ELF-1 (cell line): ENCODE measurements at regions not wholly inside any gene's neighbourhood (a gene's known extent, or its start where the extent isn't known, plus 50 kb on each side); places are given as distances from the start of the nearest gene placed in this dataset.

Source experiments
- DNase-seq: peaks from one replicate; pipeline ENCODE4 v3.0.0-alpha.2; 2016; ENCODE audit warnings: low read depth, low spot score

DNA sequence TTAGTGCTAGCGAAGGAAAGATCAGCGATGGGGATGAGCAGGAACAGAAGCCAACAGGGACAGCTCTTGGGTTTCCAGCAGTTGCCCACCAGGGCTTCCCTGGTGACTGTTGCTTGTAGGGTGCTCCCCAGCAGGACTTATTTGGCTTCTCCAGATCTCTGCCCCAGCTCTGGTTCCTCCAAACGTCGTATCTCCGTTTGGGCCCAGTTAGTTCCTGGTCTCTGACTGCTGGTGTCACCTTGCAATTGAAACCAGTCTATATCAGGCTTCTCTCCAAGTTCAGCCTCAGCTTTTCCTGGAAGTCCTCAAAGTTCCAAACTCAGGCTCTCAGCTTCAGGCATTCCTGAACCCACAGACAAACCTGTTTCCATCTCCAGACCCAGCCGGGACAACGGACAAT lies 70.8 kb upstream of the NXT1 start:
- DNase-seq = no peak

DNA sequence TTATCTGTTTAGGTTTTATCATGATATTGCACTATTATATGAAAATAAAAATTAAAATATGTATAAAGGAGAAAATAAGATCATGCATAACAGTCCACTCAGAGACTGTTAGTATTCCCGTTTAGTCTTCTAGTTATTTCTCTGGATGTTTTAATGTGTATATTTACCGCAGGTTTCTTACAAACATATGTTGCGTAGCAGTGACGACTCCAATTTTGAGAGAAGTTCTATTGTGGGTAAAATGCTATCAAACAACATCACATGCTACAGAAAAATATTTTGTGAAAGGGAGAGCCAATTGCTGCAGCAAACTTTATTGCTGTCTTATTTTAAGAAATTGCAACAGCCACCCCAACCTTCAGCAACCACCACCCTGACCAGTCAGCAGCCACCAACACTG lies 72.4 kb upstream of the NXT1 start:
- no peak for DNase-seq

DNA sequence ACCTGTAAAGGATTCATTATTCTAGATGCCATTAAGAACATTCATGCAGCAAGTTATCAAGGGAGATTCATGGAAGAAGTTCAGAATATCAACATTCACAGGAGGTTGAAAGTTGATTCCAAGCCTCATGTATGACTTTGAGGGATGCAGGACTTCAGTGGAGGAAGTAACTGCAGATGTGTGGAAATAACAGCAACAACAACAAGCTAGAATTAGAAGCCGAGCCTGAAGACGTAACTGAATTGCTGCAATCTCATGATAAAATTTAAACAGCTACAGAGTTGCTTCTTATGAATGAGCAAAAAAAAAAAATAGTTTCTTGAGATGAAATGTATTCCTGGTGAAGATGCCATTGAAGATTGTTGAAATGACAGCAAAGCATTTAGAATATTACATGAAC lies 73.3 kb upstream of the NXT1 start:
- DNase-seq = no peak

DNA sequence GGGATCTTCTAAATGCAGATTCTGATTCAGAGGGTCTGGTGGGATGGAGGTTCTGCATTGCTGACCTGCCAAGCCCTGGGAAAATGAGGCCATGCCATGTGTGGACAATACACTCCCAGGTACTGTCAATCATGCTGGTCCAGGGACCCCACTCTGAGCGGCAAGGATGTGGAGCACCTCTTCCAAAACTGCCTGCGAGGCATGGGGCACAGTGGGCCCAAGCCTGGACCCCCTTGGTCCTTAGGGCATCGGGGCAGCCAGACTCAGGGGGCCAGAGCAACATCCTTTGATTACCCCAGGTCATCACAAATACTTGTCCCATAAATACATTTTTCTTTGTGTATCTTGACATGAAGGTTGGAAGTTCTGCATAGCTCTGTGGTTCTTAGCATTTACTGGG lies 76.8 kb upstream of the NXT1 start:
- no peak for DNase-seq

DNA sequence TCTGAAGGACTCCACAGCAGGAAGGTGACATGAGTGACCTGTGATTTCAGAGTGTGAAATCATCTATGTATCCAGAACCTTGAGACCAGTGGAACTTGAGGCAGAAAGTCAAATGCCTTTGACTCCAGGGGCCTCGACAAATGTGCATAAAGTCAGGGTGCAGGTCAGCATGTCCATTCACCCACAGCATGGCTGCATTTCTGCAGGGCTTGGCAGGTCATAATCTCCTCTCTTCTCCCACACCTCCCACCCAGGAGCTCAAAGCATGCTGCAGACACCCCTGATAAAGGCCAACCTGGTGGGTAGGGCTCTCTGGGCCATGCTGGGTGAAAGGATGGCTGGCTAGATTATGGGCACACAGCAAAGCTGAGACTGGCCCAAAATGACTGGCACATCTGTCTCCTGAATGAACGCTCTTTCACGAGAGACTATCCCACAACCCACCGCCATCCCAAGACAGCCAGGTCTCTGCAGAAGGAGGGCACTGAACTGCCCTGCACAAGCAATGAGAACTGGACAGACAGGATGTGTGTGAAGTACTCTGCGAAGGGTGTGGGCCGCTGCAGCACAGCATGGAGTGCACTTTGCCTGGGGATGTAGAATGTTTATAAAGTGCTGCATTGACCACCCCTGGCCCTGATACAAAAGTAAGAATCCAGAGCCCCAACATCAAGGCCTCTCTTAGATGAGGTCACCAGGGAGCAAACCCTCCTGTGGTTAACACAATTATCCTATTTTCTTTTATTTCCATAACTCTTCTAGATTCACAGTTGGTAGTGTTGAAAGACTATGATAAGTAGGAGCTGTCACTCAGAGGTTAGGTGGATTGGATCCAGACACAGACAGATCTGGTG lies 78.2 kb upstream of the NXT1 start:
- no peak for DNase-seq

DNA sequence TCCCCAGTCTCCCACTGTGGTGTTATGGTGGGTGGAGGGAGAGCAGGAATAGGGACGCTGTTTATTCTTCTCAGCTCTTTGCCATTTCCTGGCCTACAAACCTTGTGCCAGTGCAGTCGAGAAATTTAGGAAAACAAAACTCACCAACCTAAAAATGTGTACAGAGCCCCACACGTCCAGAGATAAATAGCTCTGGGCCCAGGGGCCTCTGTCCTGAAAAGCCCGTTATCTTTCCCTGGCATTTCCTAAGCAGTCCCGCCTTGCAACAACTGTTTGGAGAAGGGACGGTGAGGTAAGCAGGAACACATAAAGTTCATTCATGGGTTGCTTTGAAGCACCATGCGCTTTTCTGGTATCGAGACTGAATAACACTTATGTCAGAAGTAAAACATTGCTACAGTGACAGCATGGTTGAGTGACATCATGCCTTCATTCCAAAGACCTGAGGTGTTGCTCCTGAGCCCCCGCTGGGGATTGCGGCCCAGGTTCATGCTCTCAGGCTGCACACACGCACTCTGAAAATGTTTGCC lies 80.1 kb upstream of the NXT1 start:
- DNase-seq = peak; percentile 23

DNA sequence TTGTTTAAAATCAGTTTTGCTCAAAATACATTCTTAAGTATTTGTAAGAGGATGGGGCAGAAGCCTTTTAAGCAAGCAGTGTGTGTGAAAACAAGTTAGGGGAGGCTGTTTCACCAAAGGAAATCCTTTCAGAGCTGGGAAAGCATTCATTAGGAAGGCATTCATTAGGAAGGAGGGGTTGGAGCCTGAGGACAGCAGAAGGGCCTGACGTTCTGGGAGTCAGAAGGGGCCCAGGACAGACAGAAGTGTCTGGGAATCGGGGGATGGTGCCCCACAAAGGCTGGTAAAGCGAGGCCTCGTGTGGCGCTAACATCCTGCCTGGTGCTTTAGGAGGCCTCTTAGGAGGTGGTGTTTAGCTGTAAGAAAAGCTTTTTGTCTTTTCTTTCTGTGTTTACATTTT lies 80.6 kb upstream of the NXT1 start:
- DNase-seq = peak; percentile 25

DNA sequence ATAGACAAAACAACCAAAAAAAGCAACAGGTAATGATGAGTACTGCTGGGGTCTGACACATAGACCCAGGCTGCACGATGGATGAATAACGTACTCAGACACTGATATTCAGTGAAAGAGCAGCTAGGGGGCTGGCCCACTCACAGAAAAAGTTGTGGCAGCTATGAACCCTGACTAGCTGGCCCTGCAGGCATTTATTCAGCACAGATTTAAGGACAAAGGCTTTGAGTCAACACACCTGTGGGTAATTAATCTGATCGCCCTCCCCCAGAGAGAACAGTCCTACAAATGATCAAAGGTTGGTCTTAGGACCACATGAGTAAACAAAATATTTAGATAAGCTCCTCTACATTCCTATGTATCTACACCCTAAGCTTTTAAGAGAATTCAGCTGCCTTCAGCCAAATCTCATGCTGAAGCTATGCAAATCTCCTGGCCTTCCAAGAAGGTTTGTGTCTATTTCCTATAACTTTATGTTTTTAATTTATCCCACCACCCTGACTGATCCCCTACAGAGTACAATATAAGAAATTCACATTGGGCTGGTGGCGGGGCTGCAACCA lies 81.7 kb upstream of the NXT1 start:
- DNase-seq = no peak

DNA sequence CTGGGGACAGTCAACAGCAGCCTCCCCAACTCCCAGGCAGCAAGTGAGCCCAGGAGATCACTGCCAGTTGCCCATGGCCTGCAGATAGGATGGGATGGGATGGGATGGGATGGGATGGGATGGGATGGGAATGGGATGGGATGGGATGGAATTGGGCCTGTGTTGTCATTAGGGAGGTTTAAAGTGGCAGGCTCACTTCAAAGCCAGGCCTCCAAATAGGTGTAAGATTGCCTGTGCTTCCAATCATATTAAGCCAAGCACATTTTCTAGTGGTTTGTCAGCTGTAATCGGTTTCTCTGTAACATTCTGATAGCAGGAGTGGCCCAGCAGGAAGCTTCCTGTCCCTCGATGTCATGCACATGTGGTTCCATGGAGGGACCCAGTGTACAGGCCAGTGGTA lies 82.7 kb upstream of the NXT1 start:
- no peak for DNase-seq

DNA sequence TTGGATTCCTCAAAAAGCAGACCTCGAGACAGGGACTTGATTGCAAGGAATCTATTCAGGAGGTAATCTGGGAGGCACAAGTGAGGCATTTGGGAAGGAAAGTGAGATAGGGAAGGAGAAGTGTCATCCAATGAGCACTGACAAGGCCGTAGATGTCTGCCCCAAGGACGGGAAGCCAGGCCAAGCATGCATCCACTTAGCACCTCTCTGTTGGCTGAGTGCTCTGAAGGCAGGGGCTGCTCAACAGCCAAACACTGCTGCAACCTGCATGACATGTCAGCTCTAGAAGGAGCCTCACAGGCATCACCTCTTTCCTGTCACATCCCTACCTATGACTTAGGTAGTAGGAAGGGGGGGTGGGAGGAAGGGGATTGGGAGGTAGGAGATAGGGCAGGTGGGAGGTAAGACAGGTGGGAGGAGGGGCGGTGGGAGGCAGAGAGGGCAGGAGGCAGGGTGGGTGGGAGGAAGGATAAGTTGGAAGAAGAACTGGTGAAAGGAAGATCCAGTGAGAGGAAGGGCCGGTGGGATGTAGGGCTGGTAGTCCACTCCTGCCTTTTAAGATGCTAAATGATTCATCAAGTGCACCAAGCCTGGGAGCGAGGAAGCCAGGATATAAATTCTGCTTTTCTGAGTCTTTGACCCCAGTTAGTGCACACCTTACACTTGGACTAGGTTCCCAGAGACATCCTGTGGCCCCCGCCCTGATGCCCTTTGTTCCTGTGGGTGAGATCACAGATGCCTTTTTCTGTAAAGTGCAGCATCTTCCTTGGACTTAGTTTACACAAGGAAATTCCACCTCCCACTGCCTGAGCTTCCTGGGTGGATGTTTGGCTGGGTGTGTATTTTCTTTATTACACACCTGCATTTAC lies 83.8 kb upstream of the NXT1 start:
- no peak for DNase-seq

DNA sequence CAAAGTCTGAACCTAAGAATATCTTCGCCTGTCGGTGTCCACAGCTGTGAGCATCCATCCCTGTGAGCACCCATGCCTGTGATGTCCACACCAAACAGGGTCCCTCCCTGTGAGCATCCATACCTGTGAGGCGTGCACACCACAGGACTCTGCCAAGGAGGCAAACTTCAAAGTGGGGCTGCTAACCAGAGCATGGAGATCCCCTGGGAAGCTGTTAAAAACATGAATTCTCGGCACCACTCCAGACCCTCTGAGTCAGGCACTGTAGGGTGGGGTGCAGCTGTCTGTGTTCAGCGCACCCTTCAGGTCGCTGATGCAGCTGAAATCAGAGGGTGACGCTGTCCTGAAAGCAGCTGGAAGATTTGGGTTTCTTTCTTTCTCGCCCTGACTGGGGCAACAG lies 85.4 kb upstream of the NXT1 start:
- no peak for DNase-seq

DNA sequence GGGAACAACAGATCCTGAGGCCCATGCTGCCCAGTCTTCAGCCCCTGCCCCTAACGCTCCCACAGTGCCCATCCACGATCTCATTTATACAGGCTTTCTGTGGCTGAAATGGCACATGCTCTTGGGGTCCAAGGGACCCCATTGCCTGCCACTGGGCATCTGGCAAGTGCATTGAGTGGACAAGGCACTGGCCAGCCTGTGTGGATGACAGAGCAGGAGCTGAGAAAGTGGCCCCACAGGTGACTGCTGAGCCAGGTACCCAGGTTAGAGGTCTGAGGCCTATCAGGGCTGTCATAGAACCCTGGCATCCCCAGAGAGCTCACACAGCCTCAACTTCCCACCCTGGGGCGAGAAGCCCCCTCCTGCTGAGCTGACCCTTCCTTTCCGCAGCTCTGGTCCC lies 86.0 kb upstream of the NXT1 start:
- DNase-seq = no peak

DNA sequence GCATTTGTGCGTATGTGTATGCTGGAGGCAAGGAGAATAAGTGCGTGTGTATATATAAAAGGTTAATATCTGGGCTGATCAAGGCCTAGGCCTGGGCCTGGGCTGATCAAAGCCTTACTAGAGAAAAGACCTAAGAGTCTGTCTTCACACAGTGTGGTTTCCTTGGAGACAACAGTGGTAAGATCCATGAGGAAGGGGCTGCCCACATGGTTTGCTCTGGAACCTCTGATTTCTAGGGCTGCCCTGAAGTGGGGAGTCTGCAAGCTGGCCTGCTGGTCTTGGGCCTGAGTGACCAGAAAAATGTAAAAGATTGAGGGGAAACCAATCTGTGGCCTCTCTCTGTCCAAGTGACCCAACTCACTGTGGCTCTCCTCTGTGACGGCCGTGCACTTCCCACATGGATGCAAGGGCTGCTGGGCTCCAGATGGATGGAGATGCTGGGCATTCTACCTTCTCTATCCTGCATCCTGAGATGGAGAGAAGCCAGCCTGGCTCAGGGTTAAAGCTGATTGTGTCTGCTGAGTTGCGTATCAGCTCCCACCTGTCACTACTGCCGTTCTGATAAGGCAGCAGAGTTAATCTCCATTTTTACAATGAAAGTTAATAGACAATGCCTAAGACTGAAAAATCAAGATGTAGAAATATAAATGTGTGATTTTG lies 90.3 kb upstream of the NXT1 start:
- DNase-seq = no peak

DNA sequence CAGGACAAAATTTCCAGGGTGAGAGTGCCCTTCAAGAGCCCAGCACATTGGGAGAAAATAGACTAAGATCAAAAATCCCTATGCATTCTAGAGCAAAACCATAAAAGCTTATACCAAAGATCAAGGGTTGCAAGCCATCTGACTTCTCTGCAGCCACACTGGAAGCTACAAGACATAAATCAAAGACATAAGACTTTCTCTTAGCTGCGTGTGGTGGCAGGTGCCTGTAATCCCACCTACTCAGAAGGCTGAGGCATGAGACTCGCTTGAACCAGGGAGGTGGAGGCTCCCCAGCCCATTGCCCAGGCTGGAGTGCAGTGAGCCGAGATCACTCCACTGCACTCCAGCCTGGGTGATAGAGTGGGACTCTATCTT lies 91.9 kb upstream of the NXT1 start:
- no peak for DNase-seq

DNA sequence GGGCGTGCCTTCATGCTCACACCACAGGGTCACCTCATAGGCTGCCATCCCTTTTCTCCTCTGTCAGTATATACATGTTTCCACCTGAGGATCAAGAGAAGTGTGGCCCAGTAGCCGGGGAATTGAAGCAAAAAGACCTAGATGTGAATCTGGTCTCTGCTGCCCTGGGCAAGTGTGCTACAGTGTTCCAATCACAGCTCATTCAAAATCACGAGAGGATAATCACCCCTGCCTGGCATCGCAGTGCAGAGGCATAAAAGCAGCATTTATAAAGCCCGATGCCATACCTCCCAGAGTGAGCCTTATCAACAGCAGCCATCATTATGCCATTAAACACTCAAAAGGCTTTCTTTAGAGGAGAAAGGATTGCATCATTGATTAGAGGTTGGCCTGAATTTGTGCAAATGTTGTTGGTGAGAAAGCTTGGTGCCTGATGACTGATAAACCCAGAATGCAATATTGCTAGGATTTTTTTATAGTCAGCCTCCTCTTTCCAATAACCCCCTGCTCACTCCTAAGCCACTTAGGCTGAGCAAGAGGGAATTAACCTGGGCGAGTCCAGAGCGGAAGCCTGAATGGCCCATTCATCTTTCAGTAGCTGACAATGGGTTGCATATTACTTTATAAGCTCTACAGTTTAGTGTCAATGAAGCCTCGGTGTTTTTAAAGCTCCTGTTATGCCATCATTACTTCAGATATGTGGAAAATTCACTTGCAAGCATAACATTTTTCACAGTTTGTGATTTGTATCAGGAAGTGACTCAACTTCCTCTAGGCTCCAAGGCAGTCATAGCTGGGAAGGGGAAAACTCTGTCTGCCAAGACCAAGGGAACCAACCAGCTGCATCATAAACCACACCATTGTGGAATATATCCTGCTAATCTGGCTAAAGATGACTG lies 92.5 kb upstream of the NXT1 start:
- DNase-seq = no peak

DNA sequence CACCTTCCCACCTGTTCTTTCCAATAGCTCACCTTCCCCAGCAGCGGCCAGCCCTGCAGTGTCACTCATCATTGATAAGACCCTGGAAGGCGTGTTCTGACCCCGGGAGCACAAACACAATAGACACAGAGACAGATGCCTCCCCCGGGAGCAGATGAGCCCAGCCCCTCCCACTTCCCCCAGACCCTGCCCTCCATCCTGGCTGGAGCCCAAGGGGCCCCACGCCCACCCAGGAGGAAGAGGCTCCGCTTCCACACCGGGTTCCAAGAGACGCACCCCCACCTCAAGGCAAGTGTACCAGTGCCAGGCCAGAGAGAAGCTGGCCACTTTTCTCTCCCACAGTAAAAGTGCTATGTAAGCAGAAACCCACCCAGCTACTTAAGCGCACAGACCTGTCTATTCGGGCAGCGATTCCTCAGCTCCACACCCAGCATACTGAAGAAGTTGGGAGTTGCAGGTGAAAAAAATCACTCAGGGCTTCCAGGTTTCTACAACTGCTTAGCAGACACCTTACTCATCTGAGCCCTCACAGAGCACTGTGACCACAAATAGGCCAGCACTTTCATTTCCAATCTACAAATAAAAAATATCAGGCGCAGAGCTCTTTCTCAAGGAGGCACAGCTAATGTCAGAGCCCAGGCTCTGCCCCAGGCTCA lies 93.4 kb upstream of the NXT1 start:
- no peak for DNase-seq

DNA sequence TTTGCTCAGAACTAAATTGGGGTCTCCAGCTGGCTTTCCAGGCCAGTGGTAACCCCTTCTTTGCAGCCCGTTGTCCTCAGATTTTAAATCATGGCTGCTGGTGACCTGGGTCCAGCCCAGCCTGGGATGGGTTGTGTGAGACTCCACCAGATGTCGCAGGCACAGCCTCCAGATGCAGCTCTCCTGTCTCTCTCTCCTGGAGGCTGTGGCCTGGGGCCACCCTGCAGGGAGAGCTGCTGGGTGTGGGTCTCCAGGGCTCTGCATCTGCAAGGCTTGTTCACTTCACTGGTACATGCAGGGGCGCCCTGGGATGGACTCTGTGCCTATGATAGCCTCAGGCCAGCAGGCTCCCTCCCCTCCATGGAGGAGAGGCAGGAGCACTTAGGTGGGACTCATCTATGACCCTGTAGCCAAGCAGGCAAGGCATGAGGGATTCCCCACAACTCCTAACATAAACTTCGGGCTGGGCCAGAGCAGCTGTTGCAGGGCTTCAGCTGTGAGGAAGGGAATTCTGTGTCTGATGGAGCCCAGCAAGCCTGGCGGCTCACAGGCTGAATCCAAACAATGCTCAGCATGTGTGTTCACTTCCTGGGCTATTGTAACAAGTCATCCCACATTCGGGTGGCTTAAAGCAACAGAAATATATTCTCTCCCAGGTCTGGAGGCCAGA lies 94.7 kb upstream of the NXT1 start:
- no peak for DNase-seq

DNA sequence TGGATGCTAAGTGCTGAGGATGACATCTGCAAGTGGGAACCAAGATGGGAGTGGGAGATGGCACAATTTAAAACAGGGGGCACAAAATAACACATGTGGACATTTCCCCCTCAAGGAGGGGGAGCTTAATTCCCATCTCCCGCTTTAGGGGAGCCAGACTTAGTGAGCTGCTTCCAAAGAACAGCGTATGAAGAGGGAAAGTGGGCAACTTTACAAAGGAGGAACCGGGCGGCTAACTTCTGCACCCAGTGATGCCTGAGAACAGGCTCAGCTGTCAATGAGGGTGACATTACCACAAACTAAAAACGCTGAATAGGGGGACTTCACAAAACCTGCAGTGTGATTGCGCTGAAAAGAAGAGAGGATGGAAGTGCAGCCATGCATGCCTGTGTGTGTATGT lies 95.5 kb upstream of the NXT1 start:
- no peak for DNase-seq

DNA sequence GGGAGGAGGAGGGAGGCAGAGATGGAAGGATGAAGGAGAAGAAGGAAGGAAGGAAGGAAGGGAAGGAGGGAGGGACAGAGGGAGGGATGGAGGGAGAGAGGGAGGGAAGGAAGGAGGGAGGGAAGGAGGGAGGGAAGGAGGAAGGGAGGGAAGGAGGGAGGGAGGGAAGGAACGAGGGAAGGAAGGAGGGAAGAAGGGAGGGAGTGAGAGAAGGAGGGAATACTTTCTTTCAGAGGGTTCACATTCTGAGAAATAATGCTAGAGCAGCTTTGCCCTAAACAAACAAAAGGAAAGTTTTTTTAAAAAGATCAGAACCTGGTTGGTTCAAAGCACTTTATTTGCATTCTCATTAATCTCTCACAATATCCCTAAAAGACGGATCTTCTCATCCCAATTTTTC lies 96.1 kb upstream of the NXT1 start:
- no peak for DNase-seq

DNA sequence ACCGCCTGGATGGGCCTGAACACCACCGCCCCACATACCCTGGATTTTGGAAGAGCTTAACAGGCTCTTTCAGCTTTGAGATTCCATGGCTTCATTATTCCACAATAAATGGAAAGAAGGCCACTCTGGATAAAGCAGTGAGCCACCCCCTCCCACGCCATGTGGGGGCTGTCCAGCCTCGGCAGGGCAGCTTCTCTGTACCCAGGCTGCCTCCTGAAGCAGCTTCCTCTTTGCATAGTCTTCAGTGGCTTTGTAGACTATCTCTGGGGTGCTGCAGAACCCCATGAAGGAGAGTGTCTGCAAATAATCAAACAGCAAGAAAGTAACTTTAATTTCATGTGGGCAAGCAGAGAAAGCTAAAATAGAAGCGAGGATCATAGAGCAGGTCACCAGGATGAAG lies 96.6 kb upstream of the NXT1 start:
- no peak for DNase-seq
